Astrocyte (in vitro differentiated cells and primary cell): ENCODE measurements at regions not wholly inside any gene's neighbourhood (a gene's known extent, or its start where the extent isn't known, plus 50 kb on each side); places are given as distances from the start of the nearest gene placed in this dataset.

ENCODE experiments used
- EZH2 ChIP-seq: IDR thresholded peaks from 2 replicates; pipeline ENCODE4 v1.6.1; 2012; ENCODE audit warnings: mild to moderate bottlenecking, low read length, inconsistent platforms; ENCODE audit not compliant: insufficient read depth
- TF ChIP-seq, protein P1 (sequence below): IDR thresholded peaks from 2 replicates; pipeline ENCODE4 v1.5.1; 2011; ENCODE audit warnings: low read depth, mild to moderate bottlenecking, inconsistent platforms, low read length, moderate library complexity; ENCODE audit not compliant: insufficient read depth

DNA sequence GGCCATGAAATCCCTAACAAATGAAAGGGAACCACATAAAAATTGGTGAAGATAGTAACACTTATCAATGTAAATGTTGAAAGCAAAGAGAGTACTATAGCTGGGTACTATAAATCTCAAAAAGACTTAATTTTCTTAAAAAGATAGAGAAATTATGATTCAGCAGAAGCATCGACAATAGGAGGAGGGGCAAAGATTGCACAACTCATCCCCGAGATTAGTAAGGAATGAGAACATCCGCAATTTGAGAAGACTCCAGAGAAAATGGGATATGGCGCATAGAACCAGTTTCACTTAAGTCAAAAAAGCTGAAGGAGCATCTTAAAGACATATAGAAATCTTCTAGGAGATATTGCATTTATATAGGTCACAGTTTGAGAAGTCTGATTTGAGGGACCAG, 220.2 kb upstream of the SLC16A7 start:
- TF ChIP-seq, protein P1, sequence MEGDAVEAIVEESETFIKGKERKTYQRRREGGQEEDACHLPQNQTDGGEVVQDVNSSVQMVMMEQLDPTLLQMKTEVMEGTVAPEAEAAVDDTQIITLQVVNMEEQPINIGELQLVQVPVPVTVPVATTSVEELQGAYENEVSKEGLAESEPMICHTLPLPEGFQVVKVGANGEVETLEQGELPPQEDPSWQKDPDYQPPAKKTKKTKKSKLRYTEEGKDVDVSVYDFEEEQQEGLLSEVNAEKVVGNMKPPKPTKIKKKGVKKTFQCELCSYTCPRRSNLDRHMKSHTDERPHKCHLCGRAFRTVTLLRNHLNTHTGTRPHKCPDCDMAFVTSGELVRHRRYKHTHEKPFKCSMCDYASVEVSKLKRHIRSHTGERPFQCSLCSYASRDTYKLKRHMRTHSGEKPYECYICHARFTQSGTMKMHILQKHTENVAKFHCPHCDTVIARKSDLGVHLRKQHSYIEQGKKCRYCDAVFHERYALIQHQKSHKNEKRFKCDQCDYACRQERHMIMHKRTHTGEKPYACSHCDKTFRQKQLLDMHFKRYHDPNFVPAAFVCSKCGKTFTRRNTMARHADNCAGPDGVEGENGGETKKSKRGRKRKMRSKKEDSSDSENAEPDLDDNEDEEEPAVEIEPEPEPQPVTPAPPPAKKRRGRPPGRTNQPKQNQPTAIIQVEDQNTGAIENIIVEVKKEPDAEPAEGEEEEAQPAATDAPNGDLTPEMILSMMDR: no peak
- no peak for TF ChIP-seq EZH2
